Body of pancreas (tissue), 4 donors: ENCODE measurements at regions not wholly inside any gene's neighbourhood (a gene's known extent, or its start where the extent isn't known, plus 50 kb on each side); places are given as distances from the start of the nearest gene placed in this dataset.

ENCODE experiments used
- ATAC-seq: fragments of 150-250 bp; one replicate; pipeline ENCODE4 v1.9.1; 2016
- DNase-seq, 4 donors: peaks; one replicate each; pipeline ENCODE4 v3.0.0-alpha.2; 2019
- H3K27ac ChIP-seq, 4 donors: fragments of 200-600 bp; sonication (generic); 1 replicate in 3 of 4; 2 replicates in 1 of 4; pipeline versions ENCODE4 v1.5.1 to v1.6.1; 2016 to 2019; ENCODE audit warnings: mild to moderate bottlenecking in 1 of 4, mixed read lengths in 1 of 4, moderate library complexity in 1 of 4
- H3K27me3 ChIP-seq, 2 donors: fragments of 200-600 bp; sonication (generic); one replicate each; pipeline ENCODE4 v1.6.0; 2016; ENCODE audit warnings: mild to moderate bottlenecking in 1 of 2
- H3K36me3 ChIP-seq, 2 donors: fragments of 200-600 bp; sonication (generic); replicated peaks in 1 of 2; 2 replicates each; pipeline ENCODE4 v1.5.1; 2016; ENCODE audit warnings: low read depth in 2 of 2; ENCODE audit not compliant: insufficient read depth in 1 of 2
- H3K4me1 ChIP-seq: fragments of 200-600 bp; sonication (generic); one replicate; pipeline ENCODE4 v1.6.0; 2016
- H3K4me3 ChIP-seq, 2 donors: fragments of 200-600 bp; sonication (generic); 1 replicate in 1 of 2; 2 replicates in 1 of 2; pipeline ENCODE4 v1.5.1; 2016 to 2019
- H3K9me3 ChIP-seq, 3 donors: fragments of 200-600 bp; sonication (generic); 1 replicate in 2 of 3; 2 replicates in 1 of 3; pipeline ENCODE4 v1.5.1; 2016
- POLR2A ChIP-seq, 3 donors: fragments of 450-650 bp; IDR thresholded peaks; one replicate each; pipeline ENCODE4 v1.6.1; 2016; ENCODE audit warnings: antibody characterized with exemption in 3 of 3, mild to moderate bottlenecking in 2 of 3
- WGBS, 2 donors: methylation state at CpG; one replicate each; pipeline ENCODE4 v1.1.5; 2017; 5-methylcytosine and 5-hydroxymethylcytosine counted together
- intact Hi-C: fragments of 100-400 bp; cut with DNase I; formaldehyde crosslinking; loops from one replicate; pipeline ENCODE4 v1.15.1; 2023
- TF ChIP-seq, protein P1 (sequence below), 7 experiments: fragments of 450-650 bp in 4 of 7; fragments of 200-600 bp in 3 of 7; sonication (generic) in 3 of 7; IDR thresholded peaks; one replicate each; pipeline ENCODE4 v1.5.1; 2016 to 2019; ENCODE audit warnings: antibody characterized with exemption in 7 of 7

DNA sequence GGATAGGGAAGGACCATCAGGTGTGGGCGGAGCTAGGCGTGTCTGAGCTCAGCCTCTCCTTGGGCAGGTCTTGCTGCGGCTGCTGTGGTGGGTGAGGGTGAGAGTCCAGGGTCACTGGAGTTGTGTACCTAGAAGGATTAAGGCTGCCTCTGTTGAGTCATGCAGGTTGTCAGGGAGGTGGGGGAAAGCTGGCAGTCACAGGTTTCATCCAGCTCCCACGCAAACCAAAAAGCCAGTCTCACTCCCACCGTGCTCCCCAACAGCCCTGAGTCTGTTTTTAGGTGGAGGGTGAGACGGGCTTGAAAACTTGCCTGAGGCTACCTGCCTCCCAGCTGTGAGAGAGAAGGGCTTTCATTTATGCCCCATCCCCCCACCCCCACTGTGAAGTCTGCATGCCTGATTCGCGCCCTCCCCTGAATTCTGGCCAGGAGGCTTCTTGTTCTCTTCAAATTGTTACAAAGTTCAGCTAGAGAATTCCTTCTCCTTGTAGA lies 161.5 kb downstream of the MYLK4 start:
- no peaks in the 10 kb centered on the region for H3K4me1 ChIP-seq
- no peak for TF ChIP-seq POLR2A (IDR thresholded peaks at IDR 0.05)
- TF ChIP-seq, protein P1, sequence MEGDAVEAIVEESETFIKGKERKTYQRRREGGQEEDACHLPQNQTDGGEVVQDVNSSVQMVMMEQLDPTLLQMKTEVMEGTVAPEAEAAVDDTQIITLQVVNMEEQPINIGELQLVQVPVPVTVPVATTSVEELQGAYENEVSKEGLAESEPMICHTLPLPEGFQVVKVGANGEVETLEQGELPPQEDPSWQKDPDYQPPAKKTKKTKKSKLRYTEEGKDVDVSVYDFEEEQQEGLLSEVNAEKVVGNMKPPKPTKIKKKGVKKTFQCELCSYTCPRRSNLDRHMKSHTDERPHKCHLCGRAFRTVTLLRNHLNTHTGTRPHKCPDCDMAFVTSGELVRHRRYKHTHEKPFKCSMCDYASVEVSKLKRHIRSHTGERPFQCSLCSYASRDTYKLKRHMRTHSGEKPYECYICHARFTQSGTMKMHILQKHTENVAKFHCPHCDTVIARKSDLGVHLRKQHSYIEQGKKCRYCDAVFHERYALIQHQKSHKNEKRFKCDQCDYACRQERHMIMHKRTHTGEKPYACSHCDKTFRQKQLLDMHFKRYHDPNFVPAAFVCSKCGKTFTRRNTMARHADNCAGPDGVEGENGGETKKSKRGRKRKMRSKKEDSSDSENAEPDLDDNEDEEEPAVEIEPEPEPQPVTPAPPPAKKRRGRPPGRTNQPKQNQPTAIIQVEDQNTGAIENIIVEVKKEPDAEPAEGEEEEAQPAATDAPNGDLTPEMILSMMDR (IDR thresholded peaks at IDR 0.05), result no peak
- no peak overlapping the region for H3K4me3 ChIP-seq
- 86 to 87% methylated on average over 8 of the region's 8 CpGs for WGBS, 2 donors
- H3K27me3 ChIP-seq, result no peaks in the 10 kb centered on the region
- H3K36me3 ChIP-seq, result no peaks in the 10 kb centered on the region
- no peak for DNase-seq
- H3K9me3 ChIP-seq, result no peaks in the 10 kb centered on the region
- ATAC-seq, result no peak
- intact Hi-C loops, result no loop called here
- H3K27ac ChIP-seq, result no peak overlapping the region

DNA sequence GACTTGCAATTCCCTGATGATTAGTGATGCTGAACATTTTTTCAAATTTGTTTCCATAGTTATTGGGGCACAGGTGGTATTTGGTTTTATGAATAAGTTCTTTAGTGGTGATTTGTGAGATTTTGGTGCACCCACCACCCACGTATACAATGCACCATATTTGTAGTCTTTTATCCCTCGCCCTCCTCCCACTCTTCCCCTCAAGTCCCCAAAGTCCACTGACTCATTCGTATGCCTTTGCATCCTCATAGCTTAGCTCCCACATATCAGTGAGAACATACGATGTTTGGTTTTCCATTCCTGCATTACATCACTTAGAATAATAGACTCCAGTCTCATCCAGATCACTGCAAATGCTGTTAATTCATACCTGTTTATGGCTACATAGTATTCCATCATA lies 167.3 kb downstream of the MYLK4 start:
- H3K4me1 ChIP-seq, result no peaks in the 10 kb centered on the region
- no peaks in the 10 kb centered on the region for H3K27me3 ChIP-seq
- no peak overlapping the region for H3K27ac ChIP-seq
- H3K36me3 ChIP-seq, result no peaks in the 10 kb centered on the region
- no peak for DNase-seq
- no peaks in the 10 kb centered on the region for H3K9me3 ChIP-seq
- TF ChIP-seq, protein P1 (IDR thresholded peaks at IDR 0.05), result no peak
- TF ChIP-seq POLR2A (IDR thresholded peaks at IDR 0.05), result no peak
- H3K4me3 ChIP-seq, result no peak overlapping the region
- intact Hi-C loops, result no loop called here
- no peak for ATAC-seq
- WGBS, 2 donors, result 33 to 42% methylated on average over 4 of the region's 4 CpGs

DNA sequence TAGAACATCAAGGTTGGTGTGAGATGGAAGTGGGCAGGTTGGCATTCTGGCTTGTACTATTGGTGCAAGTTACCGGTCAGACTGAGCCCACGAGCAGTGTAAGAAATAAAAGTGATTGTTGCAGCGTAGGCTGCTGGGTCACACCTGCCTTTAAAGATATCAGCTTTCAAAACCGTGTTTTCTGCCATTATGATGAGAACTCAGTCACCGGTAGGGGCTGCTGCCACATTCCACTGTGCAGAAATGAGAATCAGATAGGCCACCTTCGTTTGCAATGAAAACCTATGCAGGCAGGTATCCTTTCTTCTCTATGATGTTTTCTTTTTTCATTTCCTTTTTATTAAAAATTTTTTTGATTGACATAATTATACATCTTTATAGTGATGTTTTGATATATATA lies 168.5 kb downstream of the MYLK4 start:
- intact Hi-C loops, result no loop called here
- Histone ChIP-seq H3K4me3 (no peak overlapping the region), H3K27me3 (no peaks in the 10 kb centered on the region), H3K9me3 (no peaks in the 10 kb centered on the region), H3K36me3 (no peaks in the 10 kb centered on the region), H3K4me1 (no peaks in the 10 kb centered on the region), H3K27ac (no peak overlapping the region)
- no peak for DNase-seq
- no peak for TF ChIP-seq POLR2A (IDR thresholded peaks at IDR 0.05)
- TF ChIP-seq, protein P1 (IDR thresholded peaks at IDR 0.05), result no peak
- no peak for ATAC-seq
- 57 to 66% methylated on average over 6 of the region's 6 CpGs for WGBS, 2 donors

DNA sequence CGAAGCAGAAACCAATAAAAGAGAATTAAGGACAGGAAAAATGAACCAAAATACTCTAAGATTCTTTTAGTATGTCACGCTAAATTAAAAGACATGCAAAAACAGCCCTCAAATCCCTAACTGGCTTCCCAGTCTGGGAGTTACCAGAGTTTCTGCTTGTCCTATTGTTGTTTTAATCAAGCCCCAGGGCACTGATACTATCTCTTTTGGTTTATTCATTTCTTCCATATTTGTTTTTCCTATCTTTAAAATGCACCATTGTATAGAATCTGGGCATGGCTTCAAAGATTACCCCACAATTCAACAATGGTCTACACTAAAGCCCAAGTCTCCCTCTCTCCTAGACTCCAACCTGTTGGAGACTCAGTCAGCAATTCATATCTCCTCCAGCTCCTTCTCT lies 169.1 kb downstream of the MYLK4 start:
- H3K4me3 ChIP-seq, result no peak overlapping the region
- WGBS, 2 donors, result 91 to 95% methylated on average over 2 of the region's 2 CpGs
- ATAC-seq (no peak), DNase-seq (no peak)
- no peaks in the 10 kb centered on the region for H3K4me1 ChIP-seq
- no peaks in the 10 kb centered on the region for H3K9me3 ChIP-seq
- intact Hi-C loops, result no loop called here
- no peak overlapping the region for H3K27ac ChIP-seq
- H3K36me3 ChIP-seq, result no peaks in the 10 kb centered on the region
- no peaks in the 10 kb centered on the region for H3K27me3 ChIP-seq
- TF ChIP-seq, protein P1 (IDR thresholded peaks at IDR 0.05), result no peak
- no peak for TF ChIP-seq POLR2A (IDR thresholded peaks at IDR 0.05)

DNA sequence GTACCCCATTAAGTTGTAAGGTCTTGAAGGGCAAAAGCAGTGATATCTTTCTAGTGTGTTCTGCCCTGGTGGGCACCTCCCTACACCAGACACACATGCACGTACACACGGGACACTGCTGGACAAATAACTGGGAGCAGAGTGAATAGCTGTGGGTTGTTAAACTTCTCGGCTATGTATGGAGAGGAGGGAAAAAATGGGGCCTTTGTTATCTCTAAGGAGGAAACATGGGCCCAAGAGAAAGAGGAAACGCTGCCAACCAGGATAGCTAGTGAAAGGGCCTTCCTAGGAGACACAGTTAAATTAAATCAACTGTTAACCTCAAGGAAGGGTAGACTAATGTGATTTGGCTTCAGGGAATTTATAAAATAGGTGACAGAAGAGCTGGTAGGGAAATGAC lies 169.7 kb downstream of the MYLK4 start:
- Histone ChIP-seq H3K27me3 (no peaks in the 10 kb centered on the region), H3K36me3 (no peaks in the 10 kb centered on the region), H3K4me1 (no peaks in the 10 kb centered on the region), H3K27ac (no peak overlapping the region), H3K9me3 (no peaks in the 10 kb centered on the region), H3K4me3 (no peak overlapping the region)
- no peak for DNase-seq
- no peak for ATAC-seq
- WGBS, 2 donors, result 81 to 87% methylated on average over 4 of the region's 4 CpGs
- TF ChIP-seq, protein P1 (IDR thresholded peaks at IDR 0.05), result no peak
- no peak for TF ChIP-seq POLR2A (IDR thresholded peaks at IDR 0.05)
- intact Hi-C loops, result no loop called here
